ENCODE measurements at regions not wholly inside any gene's neighbourhood (a gene's known extent, or its start where the extent isn't known, plus 50 kb on each side); places are given as distances from the start of the nearest gene placed in this dataset.

DNA sequence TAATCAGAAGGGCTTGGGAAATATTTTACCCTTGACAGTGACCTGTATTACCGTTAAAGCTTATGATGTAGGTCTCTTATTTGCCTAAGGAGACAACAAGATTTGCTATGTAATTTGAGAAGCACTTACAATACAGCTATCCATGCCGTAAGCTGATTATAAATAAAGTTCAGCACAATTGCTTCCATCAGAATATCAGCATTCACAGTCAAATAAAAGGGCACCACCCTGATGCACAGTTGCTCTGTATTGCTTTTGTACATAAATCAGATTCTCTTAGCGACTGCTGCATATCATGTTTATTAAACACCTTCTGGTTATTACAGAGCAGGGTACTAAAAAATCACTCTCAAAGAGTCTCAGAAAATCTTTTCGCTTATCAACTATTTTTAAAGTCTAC lies 67.3 kb upstream of the VRK1 start:
- DNase-seq, result no peak

DNA sequence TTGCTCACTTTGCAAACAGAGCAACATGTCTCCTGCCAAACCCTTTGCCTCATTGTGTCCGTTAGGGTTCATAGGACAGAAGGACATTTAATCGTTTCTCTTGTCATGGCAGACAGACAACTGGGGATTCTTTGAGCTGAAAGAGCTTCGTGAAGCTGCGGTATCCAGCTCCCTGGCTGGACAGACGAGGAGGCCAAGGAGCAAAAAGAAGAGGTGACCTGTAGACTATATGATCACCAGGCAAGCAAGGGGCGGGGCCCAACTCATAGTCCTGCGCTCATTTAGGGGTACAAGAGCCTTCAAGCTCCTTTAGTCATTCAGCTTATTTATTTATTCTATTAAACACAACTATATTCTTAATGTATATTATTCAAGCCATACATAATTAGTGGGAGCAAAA lies 66.8 kb upstream of the VRK1 start:
- no peak for DNase-seq

DNA sequence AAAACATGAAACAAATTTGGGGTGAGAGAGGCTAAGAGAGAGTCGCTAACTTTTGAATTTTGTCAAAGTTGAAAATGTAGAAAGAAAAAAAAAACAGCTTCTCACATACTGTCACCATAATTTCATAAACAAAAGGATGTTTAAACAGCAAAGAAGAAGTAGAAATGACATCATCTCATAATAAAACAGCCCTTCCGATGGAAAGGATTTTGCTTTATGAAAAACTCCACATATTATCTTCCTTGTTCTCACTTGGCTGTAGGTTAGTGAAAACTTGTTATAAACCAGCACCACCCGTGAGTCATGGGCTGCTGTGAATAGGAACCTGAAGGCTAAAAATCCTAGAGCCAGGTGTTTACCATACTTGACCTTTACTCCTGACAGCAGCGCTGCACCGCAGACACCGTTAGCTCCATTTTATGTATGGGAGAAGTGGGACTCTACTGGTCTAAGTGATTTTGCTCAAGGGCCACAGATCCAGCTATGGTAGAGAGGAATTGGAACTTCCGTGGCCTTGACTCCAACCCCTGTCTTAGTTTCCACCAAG lies 63.0 kb upstream of the VRK1 start:
- DNase-seq, result no peak

DNA sequence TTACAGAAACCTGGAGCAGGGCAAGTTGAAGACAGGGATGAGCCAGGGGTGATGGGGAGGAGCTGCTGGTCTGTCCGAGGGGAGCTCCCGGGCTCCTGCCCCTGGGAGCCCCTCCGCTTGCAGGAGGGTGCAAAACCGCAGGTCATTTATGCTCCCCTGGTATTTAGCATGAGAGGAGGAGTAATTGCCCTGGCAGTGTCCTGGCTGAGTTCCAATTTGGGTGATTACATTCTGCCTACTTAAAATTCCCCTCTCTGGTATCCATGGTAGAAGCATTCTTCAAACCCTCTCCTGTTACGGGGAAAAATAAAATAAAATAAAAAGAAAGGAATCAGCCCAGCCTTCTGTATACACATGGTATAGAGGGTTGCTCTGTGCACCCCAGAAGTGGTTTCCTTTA lies 61.7 kb upstream of the VRK1 start:
- DNase-seq, result no peak

DNA sequence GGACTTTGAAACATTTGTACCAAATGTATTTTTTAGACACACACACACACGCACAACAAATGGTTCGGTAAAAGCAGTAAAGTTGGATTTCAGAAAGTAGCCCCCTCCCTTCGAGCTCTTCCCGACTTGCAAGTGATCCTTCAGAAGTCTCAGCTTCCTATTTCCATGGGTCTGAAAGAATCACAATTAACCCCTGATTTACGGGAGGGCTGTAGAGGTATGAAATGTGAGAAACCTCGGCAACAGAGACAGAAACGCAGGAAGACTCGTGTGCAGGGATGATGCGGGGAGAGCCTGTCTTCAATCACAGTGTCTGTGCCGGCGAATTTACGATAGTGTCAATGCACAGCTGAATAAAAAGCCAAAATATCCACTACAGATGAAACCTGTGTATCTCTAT lies 60.7 kb upstream of the VRK1 start:
- DNase-seq, result no peak

DNA sequence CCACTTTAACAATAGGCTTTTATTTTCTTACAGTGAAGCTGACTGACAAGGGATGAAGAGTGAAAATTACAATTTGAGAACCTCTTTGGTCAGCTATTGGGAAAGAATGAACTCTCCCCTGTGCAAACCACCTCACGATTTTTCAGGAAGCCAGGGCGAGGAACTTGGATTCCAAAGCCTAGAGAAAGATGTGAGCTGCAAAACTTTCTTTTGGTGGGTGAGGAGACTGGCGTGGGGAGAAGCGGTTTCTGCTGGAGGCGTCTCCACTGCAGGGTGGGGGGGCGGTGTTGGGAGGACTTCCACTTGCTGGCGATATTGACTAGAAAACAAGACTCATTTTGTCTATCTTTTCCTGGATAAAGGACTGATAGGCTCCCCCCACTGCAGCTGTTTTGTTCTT lies 59.3 kb upstream of the VRK1 start:
- no peak for DNase-seq

DNA sequence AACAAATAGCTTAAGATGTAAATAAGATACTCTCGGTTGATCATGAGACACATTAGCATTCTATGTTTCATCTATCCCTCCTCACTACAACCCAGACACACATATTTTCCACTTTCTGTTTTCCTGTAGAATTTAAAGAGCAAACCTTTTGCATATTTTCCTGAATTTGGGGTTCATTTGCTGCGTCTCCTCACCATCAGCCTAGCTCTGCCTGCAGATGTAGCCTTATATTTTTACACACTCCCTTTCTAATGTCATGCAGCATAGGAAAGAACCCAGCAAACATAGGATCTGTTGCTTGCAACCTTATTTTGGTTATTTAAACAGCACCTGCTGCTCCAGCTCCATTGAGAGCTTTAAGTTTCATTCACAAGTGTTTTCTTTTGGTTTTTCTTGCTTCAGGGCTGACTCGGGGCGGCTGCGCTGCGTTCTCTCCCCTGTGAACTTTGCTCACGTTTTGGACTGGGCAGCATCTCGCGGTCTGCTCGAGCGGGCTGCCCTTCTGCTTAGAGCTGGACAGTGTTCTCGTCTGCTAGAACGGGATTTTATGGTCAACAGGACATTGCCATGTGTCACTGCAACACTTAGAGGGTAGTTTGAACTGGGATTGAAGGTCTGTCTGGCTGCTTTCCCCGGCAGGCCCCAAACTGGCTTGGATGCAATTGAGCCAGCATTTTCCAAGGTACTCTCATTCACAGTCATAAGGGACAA lies 57.8 kb upstream of the VRK1 start:
- DNase-seq, result no peak

DNA sequence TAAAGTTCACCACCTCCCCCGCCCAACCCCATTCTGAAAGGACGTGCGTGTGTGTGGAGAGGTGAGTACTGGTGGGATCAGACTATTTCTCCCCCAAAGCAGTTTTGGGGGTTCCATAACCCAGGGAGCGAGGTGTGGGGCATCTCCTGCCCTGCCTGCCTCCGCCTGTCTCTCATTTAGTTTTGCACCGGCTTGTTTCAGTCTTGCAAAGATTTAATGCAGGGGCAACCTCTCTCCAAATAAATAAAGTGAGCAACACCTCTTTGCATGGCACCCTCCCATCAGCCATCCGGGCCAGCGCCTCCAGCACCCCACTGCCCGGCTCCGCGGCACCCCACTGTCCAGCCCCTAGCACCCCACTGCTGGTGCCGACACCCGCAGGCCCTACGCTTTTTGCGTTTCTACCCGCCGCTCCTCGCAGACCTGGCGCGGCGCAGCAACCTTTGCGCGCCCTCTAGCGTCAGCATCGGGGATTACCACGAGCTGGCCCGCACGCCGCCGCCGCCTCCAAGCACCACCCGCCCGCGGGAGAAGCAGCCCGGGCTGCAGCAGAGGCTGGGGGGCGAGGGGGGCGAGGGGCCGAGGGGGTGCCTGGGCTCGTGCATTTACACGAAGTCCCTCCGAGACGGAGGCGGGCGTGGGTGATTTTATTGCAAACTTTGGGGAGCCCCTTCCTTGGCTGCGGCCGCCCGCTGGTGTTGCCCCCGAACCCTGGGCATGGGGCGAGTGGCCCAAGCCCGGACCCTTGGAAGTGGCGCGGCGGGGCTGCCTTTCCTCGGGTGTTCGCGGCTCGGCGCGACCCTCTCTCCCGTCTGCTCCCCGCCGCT lies 55.8 kb upstream of the VRK1 start:
- DNase-seq, result peak; percentile 61 to 65

DNA sequence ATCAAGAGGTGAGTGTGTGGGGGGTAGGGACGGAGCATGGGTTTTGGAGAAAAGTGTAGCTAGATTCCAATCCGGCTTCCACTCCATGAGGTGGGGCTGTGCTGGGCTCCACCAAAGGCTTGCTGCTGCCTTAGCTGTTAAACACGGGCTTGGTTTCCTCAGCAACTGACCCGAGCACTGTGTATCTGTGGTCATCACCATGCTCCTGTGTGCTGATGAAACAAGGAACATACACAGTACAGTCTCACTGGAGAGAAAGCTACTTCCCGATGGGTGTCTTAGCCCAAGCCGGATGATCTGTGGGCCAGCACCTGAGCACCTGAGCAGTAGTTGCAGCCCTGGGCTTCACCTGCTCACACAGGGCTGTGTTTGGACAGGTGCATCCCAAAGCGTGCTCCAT lies 52.9 kb upstream of the VRK1 start:
- DNase-seq, result no peak

DNA sequence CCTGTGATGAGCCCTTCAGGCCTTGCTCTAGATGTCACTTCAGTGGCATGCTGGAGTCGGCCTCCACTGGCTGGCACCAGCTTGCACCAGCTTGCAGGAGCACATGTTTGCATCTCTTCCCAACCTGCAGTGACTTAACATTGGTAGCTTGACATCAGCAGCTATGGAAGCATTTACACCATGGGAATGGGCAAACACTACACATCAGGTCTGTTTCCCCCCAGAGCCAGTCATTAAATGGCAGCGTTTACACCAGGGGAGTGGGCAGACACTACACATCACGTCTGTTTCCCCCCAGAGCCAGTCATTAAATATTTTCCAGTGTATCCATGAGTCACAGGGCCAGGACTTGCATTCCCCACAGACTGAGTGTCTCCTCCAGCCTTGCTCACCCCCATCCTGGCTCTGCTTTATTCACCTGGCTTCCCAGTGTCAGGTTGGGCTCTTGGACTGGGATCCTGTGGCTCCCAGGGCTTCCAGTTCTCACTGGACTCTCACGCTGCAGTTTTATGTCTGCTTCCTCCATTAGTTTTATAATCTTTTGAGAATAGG lies 51.6 kb upstream of the VRK1 start:
- no peak for DNase-seq

DNA sequence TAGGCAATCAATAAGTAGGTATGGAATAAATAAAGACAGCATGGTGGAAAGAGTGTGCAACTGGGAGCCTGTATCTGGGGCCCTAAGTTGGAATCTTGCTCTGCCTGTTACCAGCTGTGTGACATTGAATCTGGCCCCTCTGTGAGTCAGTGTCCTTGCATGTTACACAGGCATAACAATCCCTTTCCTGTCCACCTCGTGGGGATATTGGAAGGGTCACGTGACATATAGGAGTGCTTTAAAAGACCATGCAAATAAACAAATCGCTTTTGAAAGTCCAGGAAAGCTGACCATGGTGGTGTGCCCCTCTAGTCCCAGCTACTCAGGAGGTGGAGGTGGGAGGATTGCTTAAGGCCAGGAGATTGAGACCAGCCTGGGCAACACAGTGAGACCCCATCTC lies 51.1 kb upstream of the VRK1 start:
- DNase-seq, result no peak

DNA sequence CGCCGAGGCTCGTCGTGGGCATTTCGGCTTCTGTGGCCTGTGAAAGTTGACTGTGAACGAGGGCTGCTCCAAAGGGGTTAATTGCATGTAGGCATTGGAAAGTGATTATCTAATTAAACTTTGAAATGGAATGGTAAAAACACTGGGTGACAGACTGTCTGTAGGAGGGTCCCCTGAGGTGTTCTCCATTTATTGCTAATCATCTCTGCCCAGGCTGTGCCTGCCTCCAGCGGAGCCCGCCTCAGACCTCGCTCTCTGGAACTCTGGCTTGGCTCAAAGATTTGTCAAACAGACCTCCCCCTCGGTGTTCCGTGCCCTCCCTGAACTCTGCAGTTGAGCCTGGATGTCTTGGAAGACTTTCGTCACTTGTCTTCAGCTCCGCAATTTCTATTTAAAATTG lies 50.2 kb upstream of the VRK1 start:
- no peak for DNase-seq
